ENCODE measurements at regions not wholly inside any gene's neighbourhood (a gene's known extent, or its start where the extent isn't known, plus 50 kb on each side); places are given as distances from the start of the nearest gene placed in this dataset.

DNA sequence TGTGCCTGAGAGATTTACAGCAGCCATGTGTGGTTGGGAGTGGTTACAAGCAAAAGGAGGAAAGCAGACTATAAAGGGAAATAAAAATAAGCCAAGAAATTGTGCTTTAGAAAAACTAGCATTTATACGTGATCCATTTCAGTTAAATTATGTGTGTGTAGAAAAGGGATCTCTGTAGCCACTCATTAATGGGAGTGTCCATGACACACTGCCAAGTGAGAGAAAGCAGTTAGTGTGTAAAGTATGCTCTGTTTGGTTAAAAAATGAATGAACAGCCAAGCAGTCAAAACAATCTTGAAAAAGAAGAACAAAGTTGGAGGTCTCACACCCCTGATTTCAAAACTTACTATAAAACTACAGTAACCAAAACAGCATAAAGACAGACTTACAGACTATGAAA, 67.9 kb upstream of the GGTLC1 start:
- WGBS, 2 donors (ENCODE audit: extremely low coverage in 2 of 2, insufficient read length in 2 of 2, insufficient replicate concordance in 1 of 2) = no CpG with 5 or more reads among the region's 1 CpG
- no peak overlapping the region for H3K23ac ChIP-seq (ENCODE audit: low read depth, low read length, poor library complexity)
- no peak overlapping the region for H3K14ac ChIP-seq (ENCODE audit: low read length)
- H3K4me3 ChIP-seq (ENCODE audit: low read length in 2 of 2) = no peak overlapping the region
- no peak overlapping the region for H2AK5ac ChIP-seq (ENCODE audit: low read depth, low read length)
- H3K18ac ChIP-seq (ENCODE audit: low read length) = no peak overlapping the region
- H3K27me3 ChIP-seq (ENCODE audit: control insufficient read depth in 3 of 3, insufficient read depth in 3 of 3, low read depth in 1 of 3, low read length in 3 of 3) = no peaks in the 10 kb centered on the region
- H3K4me1 ChIP-seq (ENCODE audit: control insufficient read depth in 2 of 2, insufficient read depth in 1 of 2, low read depth in 1 of 2, low read length in 2 of 2) = peaks cover 0 to 2% of the 10 kb centered on the region in 2 donors
- H4K8ac ChIP-seq (ENCODE audit: low read depth, low read length) = no peak overlapping the region
- H3K9me3 ChIP-seq (replicated peaks in 1 of 2; ENCODE audit: control insufficient read depth in 2 of 2, insufficient read depth in 1 of 2, low read depth in 1 of 2, low read length in 2 of 2) = no peaks in the 10 kb centered on the region
- H3K79me1 ChIP-seq (ENCODE audit: low read depth, low read length) = no peaks in the 10 kb centered on the region
- H2BK5ac ChIP-seq (ENCODE audit: low read length) = no peak overlapping the region
- no peak overlapping the region for H4K91ac ChIP-seq (ENCODE audit: low read depth, low read length, poor library complexity)
- H3K9ac ChIP-seq (ENCODE audit: low read depth, low read length, poor library complexity) = no peak overlapping the region
- no peak overlapping the region for H2BK12ac ChIP-seq (ENCODE audit: low read length)
- no peak overlapping the region for H2BK120ac ChIP-seq (ENCODE audit: low read depth, low read length)
- no peak overlapping the region for H3K4me2 ChIP-seq (ENCODE audit: insufficient read depth, low read length, poor library complexity, severe bottlenecking)
- H2AFZ ChIP-seq (ENCODE audit: low read length) = no peak overlapping the region
- H2BK15ac ChIP-seq (ENCODE audit: low read length) = no peak overlapping the region
- no peak overlapping the region for H3K4ac ChIP-seq (ENCODE audit: low read length)
- no peak overlapping the region for H3K27ac ChIP-seq (replicated peaks; ENCODE audit: low read length)
- no peak for DNase-seq (ENCODE audit: low spot score)
- no peaks in the 10 kb centered on the region for H3K36me3 ChIP-seq (replicated peaks in 1 of 2; ENCODE audit: control insufficient read depth in 2 of 2, insufficient read depth in 2 of 2, low read length in 2 of 2)

DNA sequence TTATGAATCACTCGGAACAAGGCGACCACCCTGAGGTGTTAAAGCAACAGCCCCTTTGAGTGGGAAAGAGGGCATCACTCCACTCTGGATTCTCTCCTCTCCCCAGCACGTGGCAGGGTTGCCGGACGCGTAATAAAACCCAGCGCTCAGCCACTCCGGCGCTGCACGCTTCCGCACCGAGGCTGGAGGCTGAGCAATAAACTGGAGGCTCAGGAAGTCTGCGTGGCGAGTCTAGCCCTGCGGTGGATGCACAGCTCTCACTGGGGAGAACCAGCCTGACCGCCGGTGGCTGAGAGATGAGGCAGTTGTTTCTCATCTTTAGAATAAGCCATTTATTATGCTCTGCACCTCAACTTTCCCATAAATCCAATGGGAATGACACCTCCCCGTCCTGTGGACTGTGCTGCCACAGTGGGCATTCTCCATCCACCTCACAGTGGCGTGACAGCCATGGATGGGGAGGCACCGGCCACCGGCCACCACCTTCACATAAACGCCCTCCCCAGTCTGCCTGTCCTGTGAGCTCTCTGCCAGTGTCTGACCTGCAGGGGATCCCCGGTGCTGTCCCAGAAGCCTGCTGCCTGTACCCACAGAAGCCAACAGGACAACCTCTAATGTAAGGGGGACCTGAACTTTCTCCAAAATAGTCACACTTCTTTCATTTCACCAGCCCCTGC, 64.2 kb upstream of the GGTLC1 start:
- no peak overlapping the region for H3K14ac ChIP-seq (ENCODE audit: low read length)
- no peak overlapping the region for H2AFZ ChIP-seq (ENCODE audit: low read length)
- H2BK15ac ChIP-seq (ENCODE audit: low read length) = no peak overlapping the region
- no peak overlapping the region for H4K8ac ChIP-seq (ENCODE audit: low read depth, low read length)
- no peak overlapping the region for H3K9ac ChIP-seq (ENCODE audit: low read depth, low read length, poor library complexity)
- no peaks in the 10 kb centered on the region for H3K36me3 ChIP-seq (replicated peaks in 1 of 2; ENCODE audit: control insufficient read depth in 2 of 2, insufficient read depth in 2 of 2, low read length in 2 of 2)
- no peak overlapping the region for H3K23ac ChIP-seq (ENCODE audit: low read depth, low read length, poor library complexity)
- H3K9me3 ChIP-seq (replicated peaks in 1 of 2; ENCODE audit: control insufficient read depth in 2 of 2, insufficient read depth in 1 of 2, low read depth in 1 of 2, low read length in 2 of 2) = no peaks in the 10 kb centered on the region
- H3K27ac ChIP-seq (replicated peaks; ENCODE audit: low read length) = no peak overlapping the region
- no peak overlapping the region for H2BK120ac ChIP-seq (ENCODE audit: low read depth, low read length)
- H3K4ac ChIP-seq (ENCODE audit: low read length) = no peak overlapping the region
- no peak overlapping the region for H4K91ac ChIP-seq (ENCODE audit: low read depth, low read length, poor library complexity)
- no peak overlapping the region for H2AK5ac ChIP-seq (ENCODE audit: low read depth, low read length)
- H3K4me3 ChIP-seq (ENCODE audit: low read length in 2 of 2) = no peak overlapping the region
- no peak overlapping the region for H3K4me2 ChIP-seq (ENCODE audit: insufficient read depth, low read length, poor library complexity, severe bottlenecking)
- no peaks in the 10 kb centered on the region for H3K79me1 ChIP-seq (ENCODE audit: low read depth, low read length)
- no peak for DNase-seq (ENCODE audit: low spot score)
- H3K27me3 ChIP-seq (ENCODE audit: control insufficient read depth in 3 of 3, insufficient read depth in 3 of 3, low read depth in 1 of 3, low read length in 3 of 3) = no peaks in the 10 kb centered on the region
- peaks cover 0 to 2% of the 10 kb centered on the region in 2 donors for H3K4me1 ChIP-seq (ENCODE audit: control insufficient read depth in 2 of 2, insufficient read depth in 1 of 2, low read depth in 1 of 2, low read length in 2 of 2)
- no CpG with 5 or more reads among the region's 23 CpGs for WGBS, 2 donors (ENCODE audit: extremely low coverage in 2 of 2, insufficient read length in 2 of 2, insufficient replicate concordance in 1 of 2)
- H3K18ac ChIP-seq (ENCODE audit: low read length) = peak overlapping the region; percentile 73
- H2BK5ac ChIP-seq (ENCODE audit: low read length) = no peak overlapping the region
- no peak overlapping the region for H2BK12ac ChIP-seq (ENCODE audit: low read length)

DNA sequence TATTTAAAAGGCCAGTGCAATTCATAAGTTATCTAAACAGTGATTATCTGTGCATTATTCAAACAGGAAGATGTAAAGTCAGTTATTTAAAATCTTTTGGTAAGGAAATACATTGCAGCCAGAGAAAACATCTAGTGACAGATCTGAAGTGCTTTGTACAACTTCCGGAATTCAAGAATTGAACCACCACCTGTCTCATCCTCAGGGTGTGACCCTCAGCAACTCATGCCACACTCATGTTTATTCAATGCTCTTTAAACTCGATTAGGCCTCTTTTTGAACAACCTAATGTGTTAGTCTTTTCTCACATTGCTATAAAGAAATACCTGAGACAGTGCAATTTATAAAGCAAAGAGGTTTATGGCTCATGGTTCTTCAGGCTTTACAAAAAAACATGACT, 62.6 kb upstream of the GGTLC1 start:
- Histone ChIP-seq H3K79me1 (ENCODE audit: low read depth, low read length) (no peaks in the 10 kb centered on the region), H3K4me2 (ENCODE audit: insufficient read depth, low read length, poor library complexity, severe bottlenecking) (no peak overlapping the region), H3K4me3 (ENCODE audit: low read length in 2 of 2) (no peak overlapping the region), H3K9me3 (replicated peaks in 1 of 2; ENCODE audit: control insufficient read depth in 2 of 2, insufficient read depth in 1 of 2, low read depth in 1 of 2, low read length in 2 of 2) (no peaks in the 10 kb centered on the region), H2AK5ac (ENCODE audit: low read depth, low read length) (no peak overlapping the region), H4K91ac (ENCODE audit: low read depth, low read length, poor library complexity) (no peak overlapping the region), H4K8ac (ENCODE audit: low read depth, low read length) (no peak overlapping the region), H2BK12ac (ENCODE audit: low read length) (no peak overlapping the region), H2BK15ac (ENCODE audit: low read length) (no peak overlapping the region), H3K27me3 (ENCODE audit: control insufficient read depth in 3 of 3, insufficient read depth in 3 of 3, low read depth in 1 of 3, low read length in 3 of 3) (no peaks in the 10 kb centered on the region), H3K4me1 (ENCODE audit: control insufficient read depth in 2 of 2, insufficient read depth in 1 of 2, low read depth in 1 of 2, low read length in 2 of 2) (peaks cover 0 to 2% of the 10 kb centered on the region in 2 donors), H3K18ac (ENCODE audit: low read length) (no peak overlapping the region), H3K23ac (ENCODE audit: low read depth, low read length, poor library complexity) (no peak overlapping the region), H3K4ac (ENCODE audit: low read length) (no peak overlapping the region), H2AFZ (ENCODE audit: low read length) (no peak overlapping the region), H3K14ac (ENCODE audit: low read length) (no peak overlapping the region), H2BK120ac (ENCODE audit: low read depth, low read length) (no peak overlapping the region), H3K36me3 (replicated peaks in 1 of 2; ENCODE audit: control insufficient read depth in 2 of 2, insufficient read depth in 2 of 2, low read length in 2 of 2) (no peaks in the 10 kb centered on the region), H3K9ac (ENCODE audit: low read depth, low read length, poor library complexity) (no peak overlapping the region), H3K27ac (replicated peaks; ENCODE audit: low read length) (no peak overlapping the region), H2BK5ac (ENCODE audit: low read length) (no peak overlapping the region)
- WGBS, 2 donors (ENCODE audit: extremely low coverage in 2 of 2, insufficient read length in 2 of 2, insufficient replicate concordance in 1 of 2) = no CpG with 5 or more reads among the region's 2 CpGs
- DNase-seq (ENCODE audit: low spot score) = no peak

DNA sequence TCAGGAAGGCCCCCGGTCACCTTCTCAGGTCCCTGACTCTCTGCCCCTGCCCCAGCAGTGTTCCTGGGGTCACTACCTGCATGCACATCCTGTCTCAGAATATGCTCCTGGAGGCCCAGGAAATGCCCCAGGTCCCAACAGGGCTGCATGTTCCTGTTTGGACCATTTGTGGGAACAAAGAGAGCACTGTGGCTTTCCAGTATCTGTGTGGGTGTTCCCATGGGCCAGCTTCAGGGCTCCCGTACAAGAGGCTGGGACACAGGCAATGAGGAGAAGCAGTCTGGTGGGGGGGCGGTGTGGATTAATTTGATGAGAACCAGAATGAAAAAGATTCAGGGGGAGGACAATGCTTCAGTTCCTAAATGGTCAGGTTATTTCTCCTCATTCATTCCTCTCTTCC, 61.5 kb upstream of the GGTLC1 start:
- Histone ChIP-seq H2AFZ (ENCODE audit: low read length) (no peak overlapping the region), H3K4me1 (ENCODE audit: control insufficient read depth in 2 of 2, insufficient read depth in 1 of 2, low read depth in 1 of 2, low read length in 2 of 2) (peaks cover 0 to 2% of the 10 kb centered on the region in 2 donors), H3K23ac (ENCODE audit: low read depth, low read length, poor library complexity) (no peak overlapping the region), H2BK15ac (ENCODE audit: low read length) (no peak overlapping the region), H3K14ac (ENCODE audit: low read length) (no peak overlapping the region), H3K27me3 (ENCODE audit: control insufficient read depth in 3 of 3, insufficient read depth in 3 of 3, low read depth in 1 of 3, low read length in 3 of 3) (no peaks in the 10 kb centered on the region), H3K79me1 (ENCODE audit: low read depth, low read length) (no peaks in the 10 kb centered on the region), H2BK12ac (ENCODE audit: low read length) (no peak overlapping the region), H3K4me3 (ENCODE audit: low read length in 2 of 2) (no peak overlapping the region), H3K18ac (ENCODE audit: low read length) (no peak overlapping the region), H2BK5ac (ENCODE audit: low read length) (no peak overlapping the region), H3K27ac (replicated peaks; ENCODE audit: low read length) (no peak overlapping the region), H2AK5ac (ENCODE audit: low read depth, low read length) (no peak overlapping the region), H3K9me3 (replicated peaks in 1 of 2; ENCODE audit: control insufficient read depth in 2 of 2, insufficient read depth in 1 of 2, low read depth in 1 of 2, low read length in 2 of 2) (no peaks in the 10 kb centered on the region), H3K36me3 (replicated peaks in 1 of 2; ENCODE audit: control insufficient read depth in 2 of 2, insufficient read depth in 2 of 2, low read length in 2 of 2) (no peaks in the 10 kb centered on the region), H4K8ac (ENCODE audit: low read depth, low read length) (no peak overlapping the region), H3K4me2 (ENCODE audit: insufficient read depth, low read length, poor library complexity, severe bottlenecking) (no peak overlapping the region), H4K91ac (ENCODE audit: low read depth, low read length, poor library complexity) (no peak overlapping the region), H2BK120ac (ENCODE audit: low read depth, low read length) (no peak overlapping the region), H3K9ac (ENCODE audit: low read depth, low read length, poor library complexity) (no peak overlapping the region), H3K4ac (ENCODE audit: low read length) (no peak overlapping the region)
- no CpG with 5 or more reads among the region's 3 CpGs for WGBS, 2 donors (ENCODE audit: extremely low coverage in 2 of 2, insufficient read length in 2 of 2, insufficient replicate concordance in 1 of 2)
- DNase-seq (ENCODE audit: low spot score) = no peak

Measured in neuronal stem cell (in vitro differentiated cells).